GM12873 (cell line): ENCODE measurements at regions not wholly inside any gene's neighbourhood (a gene's known extent, or its start where the extent isn't known, plus 50 kb on each side); places are given as distances from the start of the nearest gene placed in this dataset.

Experiments
- CTCF ChIP-seq: IDR thresholded peaks from 2 replicates; pipeline ENCODE4 v1.5.1; 2012; ENCODE audit warnings: low read depth, mild to moderate bottlenecking, moderate library complexity, low read length, control low read depth; ENCODE audit not compliant: insufficient read depth; ENCODE audit errors: missing control alignments

DNA sequence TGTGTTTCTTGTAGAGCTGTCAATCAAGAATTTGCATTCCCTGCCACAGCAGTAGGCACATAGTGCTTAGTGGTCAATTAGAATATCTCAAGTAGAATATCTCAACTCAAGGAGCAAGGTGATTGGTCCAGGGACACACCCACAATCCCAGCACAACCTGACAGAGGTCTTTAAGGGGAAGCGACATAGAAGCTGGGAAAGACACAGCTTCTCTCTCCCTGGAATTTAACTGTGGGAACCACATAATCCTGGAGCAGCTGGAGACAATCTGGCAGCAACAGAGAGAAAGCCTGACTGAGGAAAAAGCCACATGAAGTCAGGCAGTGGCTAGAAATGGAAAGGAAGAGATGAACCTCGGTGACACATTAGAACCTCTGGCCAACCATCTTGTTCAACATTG, 85.7 kb upstream of the LMO3 start:
- TF ChIP-seq CTCF, result no peak

DNA sequence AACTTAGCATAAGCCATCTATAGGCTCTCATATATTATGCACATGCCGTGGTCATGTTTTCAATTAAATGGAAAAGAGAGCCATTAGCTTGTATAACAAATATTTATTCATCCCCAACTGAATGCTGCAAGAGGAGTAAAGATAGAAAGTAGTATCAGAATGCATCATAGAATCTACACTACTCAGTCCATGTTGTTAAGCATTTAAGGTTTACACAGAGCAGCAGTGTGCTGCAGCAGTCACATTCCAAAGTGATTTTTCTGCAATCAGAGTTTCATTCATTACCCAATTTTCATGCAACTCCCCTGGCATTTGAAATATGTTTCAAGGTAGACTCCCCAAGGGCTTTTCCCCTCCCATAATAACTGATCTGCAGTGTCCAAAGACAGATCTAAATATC, 82.2 kb upstream of the LMO3 start:
- no peak for TF ChIP-seq CTCF

GRCh38 chr12:16685107-16685506, 79.1 kb upstream of the LMO3 start:
- peak; percentile 14 for TF ChIP-seq CTCF

GRCh38 chr12:16681196-16681595, 75.2 kb upstream of the LMO3 start:
- no peak for TF ChIP-seq CTCF

- TF ChIP-seq CTCF, result no peak
Observed at GRCh38 chr12:16675438-16675837, 69.5 kb upstream of the LMO3 start.

DNA sequence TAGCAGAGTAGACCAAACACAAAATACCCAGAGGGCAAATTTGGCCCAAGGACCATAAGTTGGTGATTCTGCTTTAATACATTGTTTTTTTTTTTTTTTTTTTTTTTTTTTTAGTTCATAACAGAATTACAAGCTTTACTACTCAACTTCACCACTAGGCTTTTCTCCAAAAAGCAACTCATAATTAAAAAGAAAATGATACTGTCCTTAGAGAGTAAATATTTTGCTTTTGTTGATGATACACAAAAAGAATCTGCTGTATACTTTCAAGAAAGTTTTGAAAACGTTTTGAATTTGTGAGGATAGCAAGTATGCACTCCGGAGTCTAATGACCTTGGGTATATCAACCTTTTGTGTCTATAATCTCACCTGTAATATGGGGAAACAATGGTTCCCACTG, 68.9 kb upstream of the LMO3 start:
- TF ChIP-seq CTCF, result no peak

- no peak for TF ChIP-seq CTCF
Observed at GRCh38 chr12:16670456-16671050, 64.6 kb upstream of the LMO3 start.
